ENCODE measurements at regions not wholly inside any gene's neighbourhood (a gene's known extent, or its start where the extent isn't known, plus 50 kb on each side); places are given as distances from the start of the nearest gene placed in this dataset.

GRCh38 chr18:42178376-42179080 lies 223.5 kb downstream of the PIK3C3 start:
- no TSS peak for BruUV-seq (replicated peaks)
- H3K27me3 ChIP-seq (replicated peaks; ENCODE audit: control insufficient read depth, insufficient read depth, low read length): no peaks in the 10 kb centered on the region
- H3K4me3 ChIP-seq (ENCODE audit: low read depth, low read length): no peak overlapping the region
- H3K4me3 Mint-ChIP-seq (ENCODE audit: unreplicated experiment): no peak overlapping the region
- ChIA-PET CTCF (no interaction called here), POLR2A (no interaction called here)
- no peaks in the 10 kb centered on the region for H3K36me3 Mint-ChIP-seq (ENCODE audit: insufficient read depth, unreplicated experiment)
- intact Hi-C loops (cut with micrococcal nuclease; ENCODE audit: unreplicated experiment): no loop called here
- H3K27me3 Mint-ChIP-seq (ENCODE audit: insufficient read depth, unreplicated experiment): no peaks in the 10 kb centered on the region
- H3K36me3 ChIP-seq (ENCODE audit: control insufficient read depth, insufficient read depth, low read length): no peaks in the 10 kb centered on the region
- no peak for DNase-seq
- H3K9me3 ChIP-seq: no peaks in the 10 kb centered on the region
- H3K4me1 Mint-ChIP-seq (ENCODE audit: low read depth, unreplicated experiment): no peaks in the 10 kb centered on the region
- no peak overlapping the region for H3K27ac Mint-ChIP-seq (ENCODE audit: unreplicated experiment)
- TF ChIP-seq, protein P1, sequence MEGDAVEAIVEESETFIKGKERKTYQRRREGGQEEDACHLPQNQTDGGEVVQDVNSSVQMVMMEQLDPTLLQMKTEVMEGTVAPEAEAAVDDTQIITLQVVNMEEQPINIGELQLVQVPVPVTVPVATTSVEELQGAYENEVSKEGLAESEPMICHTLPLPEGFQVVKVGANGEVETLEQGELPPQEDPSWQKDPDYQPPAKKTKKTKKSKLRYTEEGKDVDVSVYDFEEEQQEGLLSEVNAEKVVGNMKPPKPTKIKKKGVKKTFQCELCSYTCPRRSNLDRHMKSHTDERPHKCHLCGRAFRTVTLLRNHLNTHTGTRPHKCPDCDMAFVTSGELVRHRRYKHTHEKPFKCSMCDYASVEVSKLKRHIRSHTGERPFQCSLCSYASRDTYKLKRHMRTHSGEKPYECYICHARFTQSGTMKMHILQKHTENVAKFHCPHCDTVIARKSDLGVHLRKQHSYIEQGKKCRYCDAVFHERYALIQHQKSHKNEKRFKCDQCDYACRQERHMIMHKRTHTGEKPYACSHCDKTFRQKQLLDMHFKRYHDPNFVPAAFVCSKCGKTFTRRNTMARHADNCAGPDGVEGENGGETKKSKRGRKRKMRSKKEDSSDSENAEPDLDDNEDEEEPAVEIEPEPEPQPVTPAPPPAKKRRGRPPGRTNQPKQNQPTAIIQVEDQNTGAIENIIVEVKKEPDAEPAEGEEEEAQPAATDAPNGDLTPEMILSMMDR (IDR thresholded peaks at IDR 0.05; ENCODE audit: insufficient read depth in 1 of 2, low read depth in 1 of 2, low read length in 1 of 2, severe bottlenecking in 1 of 2, unreplicated experiment in 1 of 2): no peak
- no peaks in the 10 kb centered on the region for H3K9me3 Mint-ChIP-seq (ENCODE audit: unreplicated experiment)
- H3K4me1 ChIP-seq: no peaks in the 10 kb centered on the region

- H3K4me3 ChIP-seq (ENCODE audit: low read depth, low read length): no peak overlapping the region
- Mint-ChIP-seq H3K36me3 (ENCODE audit: insufficient read depth, unreplicated experiment) (no peaks in the 10 kb centered on the region), H3K4me3 (ENCODE audit: unreplicated experiment) (no peak overlapping the region), H3K27ac (ENCODE audit: unreplicated experiment) (no peak overlapping the region), H3K4me1 (ENCODE audit: low read depth, unreplicated experiment) (no peaks in the 10 kb centered on the region), H3K27me3 (ENCODE audit: insufficient read depth, unreplicated experiment) (no peaks in the 10 kb centered on the region), H3K9me3 (ENCODE audit: unreplicated experiment) (no peaks in the 10 kb centered on the region)
- BruUV-seq (replicated peaks): no TSS peak
- intact Hi-C loops (cut with micrococcal nuclease; ENCODE audit: unreplicated experiment): no loop called here
- H3K9me3 ChIP-seq: no peaks in the 10 kb centered on the region
- no peaks in the 10 kb centered on the region for H3K27me3 ChIP-seq (replicated peaks; ENCODE audit: control insufficient read depth, insufficient read depth, low read length)
- no peak for DNase-seq
- TF ChIP-seq, protein P1 (IDR thresholded peaks at IDR 0.05; ENCODE audit: insufficient read depth in 1 of 2, low read depth in 1 of 2, low read length in 1 of 2, severe bottlenecking in 1 of 2, unreplicated experiment in 1 of 2): no peak
- H3K36me3 ChIP-seq (ENCODE audit: control insufficient read depth, insufficient read depth, low read length): no peaks in the 10 kb centered on the region
- no peaks in the 10 kb centered on the region for H3K4me1 ChIP-seq
- CTCF ChIA-PET: no interaction called here
- POLR2A ChIA-PET: no interaction called here
These were observed 224.6 kb downstream of the PIK3C3 start for GRCh38 chr18:42179542-42180121.

GRCh38 chr18:42181474-42181873 lies 226.4 kb downstream of the PIK3C3 start:
- no peaks in the 10 kb centered on the region for H3K9me3 ChIP-seq
- ChIA-PET CTCF (no interaction called here), POLR2A (no interaction called here)
- H3K9me3 Mint-ChIP-seq (ENCODE audit: unreplicated experiment): no peaks in the 10 kb centered on the region
- no peak overlapping the region for H3K4me3 Mint-ChIP-seq (ENCODE audit: unreplicated experiment)
- TF ChIP-seq, protein P1 (IDR thresholded peaks at IDR 0.05; ENCODE audit: insufficient read depth in 1 of 2, low read depth in 1 of 2, low read length in 1 of 2, severe bottlenecking in 1 of 2, unreplicated experiment in 1 of 2): no peak
- no peaks in the 10 kb centered on the region for H3K36me3 Mint-ChIP-seq (ENCODE audit: insufficient read depth, unreplicated experiment)
- H3K27me3 ChIP-seq (replicated peaks; ENCODE audit: control insufficient read depth, insufficient read depth, low read length): no peaks in the 10 kb centered on the region
- intact Hi-C loops (cut with micrococcal nuclease; ENCODE audit: unreplicated experiment): no loop called here
- no peaks in the 10 kb centered on the region for H3K36me3 ChIP-seq (ENCODE audit: control insufficient read depth, insufficient read depth, low read length)
- no peaks in the 10 kb centered on the region for H3K4me1 ChIP-seq
- BruUV-seq (replicated peaks): no TSS peak
- no peaks in the 10 kb centered on the region for H3K27me3 Mint-ChIP-seq (ENCODE audit: insufficient read depth, unreplicated experiment)
- H3K4me3 ChIP-seq (ENCODE audit: low read depth, low read length): no peak overlapping the region
- no peak for DNase-seq
- no peak overlapping the region for H3K27ac Mint-ChIP-seq (ENCODE audit: unreplicated experiment)
- H3K4me1 Mint-ChIP-seq (ENCODE audit: low read depth, unreplicated experiment): peaks cover 9% of the 10 kb centered on the region
